K562 (cell line): ENCODE measurements at regions not wholly inside any gene's neighbourhood (a gene's known extent, or its start where the extent isn't known, plus 50 kb on each side); places are given as distances from the start of the nearest gene placed in this dataset.

ENCODE experiments used
- ATF4 ChIP-seq: fragments of 450-650 bp; formaldehyde crosslinking; IDR thresholded peaks from 2 replicates; pipeline ENCODE4 v1.4.0; 2022; ENCODE audit warnings: mild to moderate bottlenecking, moderate library complexity
- DPF2 ChIP-seq: fragments of 450-650 bp; IDR thresholded peaks from 2 replicates; pipeline ENCODE4 v1.6.1; 2016
- HDAC2 ChIP-seq: fragments of 450-650 bp; IDR thresholded peaks from 2 replicates; pipeline ENCODE4 v1.6.1; 2016; ENCODE audit warnings: mild to moderate bottlenecking
- JUN ChIP-seq, 2 experiments: sonication (generic) in 1 of 2; formaldehyde crosslinking in 1 of 2; IDR thresholded peaks; 2 replicates each; pipeline versions ENCODE4 v1.6.1 to v1.8.0; 2012 to 2022; ENCODE audit warnings: borderline replicate concordance in 2 of 2, mild to moderate bottlenecking in 2 of 2, improper control_type of control experiment in 1 of 2, low read depth in 1 of 2, low read length in 1 of 2, missing genetic modification reagents in 1 of 2
- NFYB ChIP-seq: IDR thresholded peaks from 2 replicates; pipeline ENCODE4 v1.6.1; 2011; ENCODE audit warnings: mild to moderate bottlenecking, moderate library complexity; ENCODE audit not compliant: insufficient read length; ENCODE audit errors: extremely low read depth
- NR1H2 ChIP-seq: sonication (generic); formaldehyde crosslinking; IDR thresholded peaks from 2 replicates; pipeline ENCODE4 v1.4.0; 2020; ENCODE audit warnings: mild to moderate bottlenecking, missing genetic modification reagents
- PHB2 ChIP-seq: fragments of 450-650 bp; IDR thresholded peaks from 2 replicates; pipeline ENCODE4 v1.6.1; 2017; ENCODE audit warnings: low read depth
- RBFOX2 ChIP-seq: fragments of 200-400 bp; formaldehyde crosslinking; IDR thresholded peaks from 2 replicates; pipeline ENCODE4 v1.6.1; 2017; ENCODE audit warnings: low read depth, mild to moderate bottlenecking, low read length, moderate library complexity
- RBM14 ChIP-seq: fragments of 200-400 bp; formaldehyde crosslinking; IDR thresholded peaks from 2 replicates; pipeline ENCODE4 v1.6.1; 2018; ENCODE audit warnings: low read depth, mild to moderate bottlenecking, low read length, moderate library complexity, borderline replicate concordance; ENCODE audit not compliant: insufficient read depth
- RFX7 ChIP-seq: fragments of 250-450 bp; sonication (Bioruptor Pico); IDR thresholded peaks from 2 replicates; pipeline ENCODE4 v1.5.1; 2021; ENCODE audit warnings: mild to moderate bottlenecking
- SMARCA4 ChIP-seq: fragments of 450-650 bp; IDR thresholded peaks from 2 replicates; pipeline ENCODE4 v1.6.1; 2016
- SRSF3 ChIP-seq: fragments of 200-400 bp; formaldehyde crosslinking; IDR thresholded peaks from 2 replicates; pipeline ENCODE4 v1.6.1; 2016; ENCODE audit warnings: mild to moderate bottlenecking, low read length, moderate library complexity; ENCODE audit not compliant: insufficient read depth
- SRSF9 ChIP-seq: fragments of 200-400 bp; formaldehyde crosslinking; IDR thresholded peaks from 2 replicates; pipeline ENCODE4 v1.6.1; 2017; ENCODE audit warnings: low read depth, low read length, borderline replicate concordance
- TBL1XR1 ChIP-seq, 2 experiments: IDR thresholded peaks; 2 replicates each; pipeline ENCODE4 v1.6.1; 2012; ENCODE audit warnings: improper control_type of control experiment in 2 of 2, low read length in 2 of 2, mild to moderate bottlenecking in 1 of 2
- ZBED1 ChIP-seq: IDR thresholded peaks from 2 replicates; pipeline ENCODE4 v1.6.1; 2014
- ZNF124 ChIP-seq: sonication (generic); formaldehyde crosslinking; IDR thresholded peaks from 2 replicates; pipeline ENCODE4 v1.8.1; 2022; ENCODE audit warnings: missing genetic modification reagents
- ZNF354B ChIP-seq: fragments of 250-450 bp; sonication (Bioruptor Pico); IDR thresholded peaks from 2 replicates; pipeline ENCODE4 v1.4.0; 2020
- ZNF695 ChIP-seq: fragments of 450-650 bp; formaldehyde crosslinking; IDR thresholded peaks from 2 replicates; pipeline ENCODE4 v1.4.0; 2020; ENCODE audit warnings: mild to moderate bottlenecking, moderate library complexity
- ZNF764 ChIP-seq: fragments of 250-450 bp; sonication (Bioruptor Pico); IDR thresholded peaks from 2 replicates; pipeline ENCODE4 v1.4.0; 2020; ENCODE audit warnings: low read depth, mild to moderate bottlenecking, moderate library complexity
- ZNF77 ChIP-seq: fragments of 250-450 bp; sonication (Bioruptor Pico); IDR thresholded peaks from 2 replicates; pipeline ENCODE4 v1.5.0; 2020
- TF ChIP-seq, protein P1 (sequence below): sonication (generic); formaldehyde crosslinking; IDR thresholded peaks from 2 replicates; pipeline ENCODE4 v1.8.0; 2023; ENCODE audit warnings: missing genetic modification reagents, mild to moderate bottlenecking, borderline replicate concordance
- TF ChIP-seq, protein P2 (sequence below), 2 experiments: fragments of 450-650 bp in 1 of 2; sonication (generic) in 1 of 2; formaldehyde crosslinking in 1 of 2; IDR thresholded peaks in 1 of 2; conservative IDR thresholded peaks in 1 of 2; 2 replicates each; pipeline versions ENCODE4 v1.6.1 to v1.8.1; 2016 to 2023; ENCODE audit warnings: mild to moderate bottlenecking in 2 of 2, moderate library complexity in 2 of 2, inconsistent platforms in 1 of 2, missing genetic modification reagents in 1 of 2
- TF ChIP-seq, protein P3 (sequence below): sonication (generic); IDR thresholded peaks from 2 replicates; pipeline ENCODE4 v1.6.1; 2016

GRCh38 chr11:95512682-95513081, 276.9 kb downstream of the FAM76B start (continued):
- TF ChIP-seq ATF4 = no peak
- no peak for TF ChIP-seq SRSF3
- TF ChIP-seq, protein P1, sequence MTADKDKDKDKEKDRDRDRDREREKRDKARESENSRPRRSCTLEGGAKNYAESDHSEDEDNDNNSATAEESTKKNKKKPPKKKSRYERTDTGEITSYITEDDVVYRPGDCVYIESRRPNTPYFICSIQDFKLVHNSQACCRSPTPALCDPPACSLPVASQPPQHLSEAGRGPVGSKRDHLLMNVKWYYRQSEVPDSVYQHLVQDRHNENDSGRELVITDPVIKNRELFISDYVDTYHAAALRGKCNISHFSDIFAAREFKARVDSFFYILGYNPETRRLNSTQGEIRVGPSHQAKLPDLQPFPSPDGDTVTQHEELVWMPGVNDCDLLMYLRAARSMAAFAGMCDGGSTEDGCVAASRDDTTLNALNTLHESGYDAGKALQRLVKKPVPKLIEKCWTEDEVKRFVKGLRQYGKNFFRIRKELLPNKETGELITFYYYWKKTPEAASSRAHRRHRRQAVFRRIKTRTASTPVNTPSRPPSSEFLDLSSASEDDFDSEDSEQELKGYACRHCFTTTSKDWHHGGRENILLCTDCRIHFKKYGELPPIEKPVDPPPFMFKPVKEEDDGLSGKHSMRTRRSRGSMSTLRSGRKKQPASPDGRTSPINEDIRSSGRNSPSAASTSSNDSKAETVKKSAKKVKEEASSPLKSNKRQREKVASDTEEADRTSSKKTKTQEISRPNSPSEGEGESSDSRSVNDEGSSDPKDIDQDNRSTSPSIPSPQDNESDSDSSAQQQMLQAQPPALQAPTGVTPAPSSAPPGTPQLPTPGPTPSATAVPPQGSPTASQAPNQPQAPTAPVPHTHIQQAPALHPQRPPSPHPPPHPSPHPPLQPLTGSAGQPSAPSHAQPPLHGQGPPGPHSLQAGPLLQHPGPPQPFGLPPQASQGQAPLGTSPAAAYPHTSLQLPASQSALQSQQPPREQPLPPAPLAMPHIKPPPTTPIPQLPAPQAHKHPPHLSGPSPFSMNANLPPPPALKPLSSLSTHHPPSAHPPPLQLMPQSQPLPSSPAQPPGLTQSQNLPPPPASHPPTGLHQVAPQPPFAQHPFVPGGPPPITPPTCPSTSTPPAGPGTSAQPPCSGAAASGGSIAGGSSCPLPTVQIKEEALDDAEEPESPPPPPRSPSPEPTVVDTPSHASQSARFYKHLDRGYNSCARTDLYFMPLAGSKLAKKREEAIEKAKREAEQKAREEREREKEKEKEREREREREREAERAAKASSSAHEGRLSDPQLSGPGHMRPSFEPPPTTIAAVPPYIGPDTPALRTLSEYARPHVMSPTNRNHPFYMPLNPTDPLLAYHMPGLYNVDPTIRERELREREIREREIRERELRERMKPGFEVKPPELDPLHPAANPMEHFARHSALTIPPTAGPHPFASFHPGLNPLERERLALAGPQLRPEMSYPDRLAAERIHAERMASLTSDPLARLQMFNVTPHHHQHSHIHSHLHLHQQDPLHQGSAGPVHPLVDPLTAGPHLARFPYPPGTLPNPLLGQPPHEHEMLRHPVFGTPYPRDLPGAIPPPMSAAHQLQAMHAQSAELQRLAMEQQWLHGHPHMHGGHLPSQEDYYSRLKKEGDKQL (CRISPR knock-in tag) = no peak
- peak; percentile 78 for TF ChIP-seq DPF2
- TF ChIP-seq RFX7 (CRISPR knock-in tag) = no peak
- TF ChIP-seq RBFOX2 = no peak
- no peak for TF ChIP-seq NR1H2 (CRISPR knock-in tag)
- peak; percentile 81 for TF ChIP-seq SMARCA4
- TF ChIP-seq ZBED1 = no peak
- TF ChIP-seq HDAC2 = no peak
- 0 out of 4 replicates have a peak, but pooled peaks of 1 of the 2 experiments have one; percentile 30 for TF ChIP-seq TBL1XR1 (IDR thresholded peaks at IDR 0.05; ENCODE audit: low read length in 2 of 2)
- no peak for TF ChIP-seq RBM14
- TF ChIP-seq JUN (IDR thresholded peaks at IDR 0.05; ENCODE audit: borderline replicate concordance, low read depth, low read length) = peak; percentile 68; the same call in 1 of the 2 replicates
- no peak for TF ChIP-seq JUN (CRISPR knock-in tag; IDR thresholded peaks at IDR 0.05; ENCODE audit: borderline replicate concordance)
- TF ChIP-seq SRSF9 = no peak
- TF ChIP-seq, protein P2, sequence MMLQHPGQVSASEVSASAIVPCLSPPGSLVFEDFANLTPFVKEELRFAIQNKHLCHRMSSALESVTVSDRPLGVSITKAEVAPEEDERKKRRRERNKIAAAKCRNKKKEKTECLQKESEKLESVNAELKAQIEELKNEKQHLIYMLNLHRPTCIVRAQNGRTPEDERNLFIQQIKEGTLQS (IDR thresholded peaks at IDR 0.05) = peak; percentile 88
- TF ChIP-seq, protein P2 (CRISPR knock-in tag; conservative IDR thresholded peaks at IDR 0.05) = peak; percentile 72; the same call in 1 of the 2 replicates
- no peak for TF ChIP-seq ZNF695 (CRISPR knock-in tag)
- no peak for TF ChIP-seq ZNF764 (CRISPR knock-in tag)
- no peak for TF ChIP-seq ZNF124 (CRISPR knock-in tag)
- no peak for TF ChIP-seq ZNF354B
- no peak for TF ChIP-seq ZNF77 (CRISPR knock-in tag)
- TF ChIP-seq, protein P3, sequence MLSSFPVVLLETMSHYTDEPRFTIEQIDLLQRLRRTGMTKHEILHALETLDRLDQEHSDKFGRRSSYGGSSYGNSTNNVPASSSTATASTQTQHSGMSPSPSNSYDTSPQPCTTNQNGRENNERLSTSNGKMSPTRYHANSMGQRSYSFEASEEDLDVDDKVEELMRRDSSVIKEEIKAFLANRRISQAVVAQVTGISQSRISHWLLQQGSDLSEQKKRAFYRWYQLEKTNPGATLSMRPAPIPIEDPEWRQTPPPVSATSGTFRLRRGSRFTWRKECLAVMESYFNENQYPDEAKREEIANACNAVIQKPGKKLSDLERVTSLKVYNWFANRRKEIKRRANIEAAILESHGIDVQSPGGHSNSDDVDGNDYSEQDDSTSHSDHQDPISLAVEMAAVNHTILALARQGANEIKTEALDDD = peak; percentile 38; the same call in 1 of the 2 replicates
- TF ChIP-seq PHB2 = no peak
- TF ChIP-seq NFYB = no peak
